Parathyroid adenoma (tissue), 2 donors: ENCODE measurements at regions not wholly inside any gene's neighbourhood (a gene's known extent, or its start where the extent isn't known, plus 50 kb on each side); places are given as distances from the start of the nearest gene placed in this dataset.
"Not testable (repeated sequence)": the region's sequence is repeated elsewhere in the genome, so short reads cannot be mapped to it uniquely, and the experiment has no call there.

ENCODE experiments used
- H2AFZ ChIP-seq: fragments of 300-600 bp; sonication (generic); one replicate; pipeline ENCODE4 v1.7.0; 2017; ENCODE audit warnings: antibody characterized with exemption, mild to moderate bottlenecking
- H3K27ac ChIP-seq: fragments of 300-600 bp; sonication (generic); one replicate; pipeline ENCODE4 v1.7.0; 2017
- H3K27me3 ChIP-seq: fragments of 300-600 bp; sonication (generic); one replicate; pipeline ENCODE4 v1.7.0; 2017; ENCODE audit warnings: low read length; ENCODE audit not compliant: control insufficient read depth, insufficient read depth
- H3K36me3 ChIP-seq: fragments of 300-600 bp; sonication (generic); one replicate; pipeline ENCODE4 v1.7.0; 2017; ENCODE audit warnings: low read length; ENCODE audit not compliant: control insufficient read depth, insufficient read depth
- H3K4me1 ChIP-seq: fragments of 300-600 bp; sonication (generic); one replicate; pipeline ENCODE4 v1.7.0; 2017; ENCODE audit warnings: control low read depth
- H3K4me2 ChIP-seq: fragments of 300-600 bp; sonication (generic); one replicate; pipeline ENCODE4 v1.7.0; 2017; ENCODE audit warnings: low read length
- H3K4me3 ChIP-seq: fragments of 300-600 bp; sonication (generic); one replicate; pipeline ENCODE4 v1.7.0; 2017; ENCODE audit warnings: low read depth, low read length
- H3K79me2 ChIP-seq: fragments of 300-600 bp; sonication (generic); one replicate; pipeline ENCODE4 v1.7.0; 2017; ENCODE audit warnings: control low read depth
- H3K9ac ChIP-seq: fragments of 300-600 bp; sonication (generic); one replicate; pipeline ENCODE4 v1.7.0; 2017; ENCODE audit warnings: mild to moderate bottlenecking
- H3K9me3 ChIP-seq: fragments of 300-600 bp; sonication (generic); one replicate; pipeline ENCODE4 v1.7.0; 2017; ENCODE audit warnings: low read length; ENCODE audit not compliant: control insufficient read depth
- TF ChIP-seq, protein P1 (sequence below): fragments of 300-600 bp; sonication (generic); IDR thresholded peaks from one replicate; pipeline ENCODE4 v1.7.0; 2017; ENCODE audit warnings: antibody characterized with exemption, mild to moderate bottlenecking
- donor health status: primary hyperparathyroidism.

DNA sequence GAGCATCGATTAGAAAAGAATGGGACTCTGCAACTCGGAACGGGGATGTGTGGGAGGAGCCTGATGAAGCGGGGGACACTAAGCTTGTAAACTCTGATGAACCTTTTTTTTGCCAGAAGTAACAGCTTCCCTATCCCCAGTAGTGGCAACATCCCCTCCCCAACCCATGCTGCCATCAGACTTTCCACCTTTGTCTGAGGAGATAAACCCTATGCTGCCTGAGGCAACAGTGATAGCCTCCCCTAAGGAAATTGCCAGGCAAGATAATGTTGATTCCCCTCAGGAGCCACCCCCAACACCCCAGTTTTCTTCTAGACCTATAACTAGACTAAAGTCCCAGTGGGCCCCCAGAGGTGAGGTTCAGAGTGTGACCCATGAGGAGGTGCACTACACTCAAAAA, 173.7 kb downstream of the AKR1D1 start:
- Histone ChIP-seq H3K4me2 (no peak overlapping the region), H3K27ac (no peak overlapping the region), H3K79me2 (no peaks in the 10 kb centered on the region), H3K9me3 (no peaks in the 10 kb centered on the region), H3K4me1 (no peaks in the 10 kb centered on the region), H3K9ac (no peak overlapping the region), H3K36me3 (no peaks in the 10 kb centered on the region), H3K4me3 (no peak overlapping the region), H2AFZ (no peak overlapping the region), H3K27me3 (no peaks in the 10 kb centered on the region)
- TF ChIP-seq, protein P1, sequence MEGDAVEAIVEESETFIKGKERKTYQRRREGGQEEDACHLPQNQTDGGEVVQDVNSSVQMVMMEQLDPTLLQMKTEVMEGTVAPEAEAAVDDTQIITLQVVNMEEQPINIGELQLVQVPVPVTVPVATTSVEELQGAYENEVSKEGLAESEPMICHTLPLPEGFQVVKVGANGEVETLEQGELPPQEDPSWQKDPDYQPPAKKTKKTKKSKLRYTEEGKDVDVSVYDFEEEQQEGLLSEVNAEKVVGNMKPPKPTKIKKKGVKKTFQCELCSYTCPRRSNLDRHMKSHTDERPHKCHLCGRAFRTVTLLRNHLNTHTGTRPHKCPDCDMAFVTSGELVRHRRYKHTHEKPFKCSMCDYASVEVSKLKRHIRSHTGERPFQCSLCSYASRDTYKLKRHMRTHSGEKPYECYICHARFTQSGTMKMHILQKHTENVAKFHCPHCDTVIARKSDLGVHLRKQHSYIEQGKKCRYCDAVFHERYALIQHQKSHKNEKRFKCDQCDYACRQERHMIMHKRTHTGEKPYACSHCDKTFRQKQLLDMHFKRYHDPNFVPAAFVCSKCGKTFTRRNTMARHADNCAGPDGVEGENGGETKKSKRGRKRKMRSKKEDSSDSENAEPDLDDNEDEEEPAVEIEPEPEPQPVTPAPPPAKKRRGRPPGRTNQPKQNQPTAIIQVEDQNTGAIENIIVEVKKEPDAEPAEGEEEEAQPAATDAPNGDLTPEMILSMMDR: no peak

DNA sequence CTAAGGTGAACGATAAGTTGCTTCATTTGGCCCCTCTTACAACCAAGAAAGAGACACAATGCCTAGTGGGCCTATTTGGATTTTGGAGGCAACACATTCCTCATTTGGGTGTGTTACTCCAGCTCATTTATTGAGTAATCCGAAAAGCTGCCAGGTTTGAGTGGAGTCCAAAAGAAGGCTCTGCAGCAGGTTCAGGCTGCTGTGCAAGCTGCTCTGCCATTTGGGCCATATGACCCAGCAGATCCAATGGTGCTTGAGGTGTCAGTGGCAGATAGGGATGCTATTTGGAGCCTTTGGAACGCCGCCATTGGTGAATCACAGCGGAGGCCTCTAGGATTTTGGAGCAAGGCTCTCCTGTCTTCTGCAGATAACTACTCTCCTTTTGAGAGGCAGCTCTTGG, 176.4 kb downstream of the AKR1D1 start:
- H3K4me3 ChIP-seq, H3K79me2 ChIP-seq, H3K9me3 ChIP-seq, H3K4me1 ChIP-seq, H3K36me3 ChIP-seq, H2AFZ ChIP-seq, H3K9ac ChIP-seq, H3K4me2 ChIP-seq, H3K27ac ChIP-seq, H3K27me3 ChIP-seq: not testable (repeated sequence)

DNA sequence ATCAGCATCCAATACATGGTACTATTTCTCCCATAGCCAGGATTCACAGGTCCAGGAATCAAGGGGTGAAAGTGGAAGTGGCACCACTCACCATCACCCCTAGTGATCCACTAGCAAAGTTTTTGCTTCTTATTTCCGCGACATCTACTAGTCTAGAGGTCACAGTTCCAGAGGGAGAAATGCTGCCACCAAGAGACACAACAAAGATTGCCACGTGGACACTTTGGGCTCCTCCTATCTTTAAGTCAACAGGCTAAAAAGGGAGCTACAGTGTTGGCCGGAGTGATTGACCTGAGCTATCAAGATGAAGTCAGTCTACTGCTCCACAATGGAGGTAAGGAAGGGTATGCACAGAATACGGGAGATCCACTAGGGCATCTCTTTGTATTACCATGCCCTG, 178.2 kb downstream of the AKR1D1 start:
- Histone ChIP-seq H3K4me1 (no peaks in the 10 kb centered on the region), H3K27me3 (no peaks in the 10 kb centered on the region), H3K36me3 (no peaks in the 10 kb centered on the region), H3K4me3 (no peak overlapping the region), H3K79me2 (no peaks in the 10 kb centered on the region), H3K9ac (no peak overlapping the region), H3K4me2 (no peak overlapping the region), H2AFZ (no peak overlapping the region), H3K9me3 (no peaks in the 10 kb centered on the region), H3K27ac (no peak overlapping the region)
- TF ChIP-seq, protein P1: no peak

DNA sequence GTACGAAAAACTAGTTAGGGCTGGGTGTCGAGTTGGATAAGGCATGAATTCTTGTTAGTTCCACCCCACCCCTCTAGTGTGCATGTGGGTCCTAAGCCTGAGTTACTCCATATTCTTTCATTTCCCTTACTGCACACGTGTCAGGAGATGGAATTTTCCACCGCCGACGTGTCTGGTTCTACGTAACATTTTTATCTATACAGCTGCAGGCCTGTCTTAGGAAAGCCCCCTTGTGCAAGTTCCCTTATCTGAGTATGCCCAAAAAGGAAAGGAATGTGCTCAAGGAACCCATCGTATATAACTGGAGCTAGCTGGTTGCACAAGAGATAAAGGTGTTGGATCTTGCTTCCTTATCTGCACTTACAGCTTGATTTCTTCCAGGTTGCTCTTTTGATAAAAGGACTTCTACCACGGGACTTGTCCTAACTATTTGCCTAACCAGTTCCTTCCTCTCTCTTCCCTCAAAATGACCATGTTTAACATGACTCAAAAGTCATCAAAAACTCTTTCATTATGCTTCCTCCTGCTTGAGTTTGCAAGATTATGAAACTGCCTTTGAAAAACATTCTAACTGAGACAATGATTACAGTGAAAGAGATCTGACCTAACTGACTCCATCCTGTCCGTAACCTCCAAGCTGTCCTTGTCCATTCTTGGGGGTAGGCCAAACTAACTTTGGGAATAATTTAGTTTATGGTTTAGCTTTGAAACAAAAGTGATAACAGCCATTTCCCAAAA, 181.4 kb downstream of the AKR1D1 start:
- no peaks in the 10 kb centered on the region for H3K4me1 ChIP-seq
- H2AFZ ChIP-seq: peak overlapping the region; percentile 4
- H3K9ac ChIP-seq: no peak overlapping the region
- no peaks in the 10 kb centered on the region for H3K36me3 ChIP-seq
- no peak overlapping the region for H3K27ac ChIP-seq
- no peak overlapping the region for H3K4me3 ChIP-seq
- no peak overlapping the region for H3K4me2 ChIP-seq
- TF ChIP-seq, protein P1: no peak
- H3K79me2 ChIP-seq: no peaks in the 10 kb centered on the region
- no peaks in the 10 kb centered on the region for H3K27me3 ChIP-seq
- no peaks in the 10 kb centered on the region for H3K9me3 ChIP-seq

DNA sequence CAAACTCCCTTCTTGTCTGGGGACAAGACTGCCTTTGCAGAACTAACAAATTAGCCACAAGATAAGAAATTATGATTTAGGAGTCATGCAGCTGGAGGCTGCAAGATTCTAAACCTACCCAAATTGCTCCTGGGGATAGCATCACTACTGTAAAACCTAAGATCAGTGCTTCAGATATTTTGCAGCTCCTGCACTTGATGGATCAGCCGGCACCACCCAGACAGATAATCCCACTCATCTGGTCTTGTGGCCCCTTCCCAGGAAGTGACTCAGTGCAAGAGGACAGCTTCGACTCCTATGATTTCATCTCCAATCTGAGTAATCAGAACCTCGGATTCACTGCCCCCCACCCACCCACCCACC, 181.9 kb downstream of the AKR1D1 start:
- TF ChIP-seq, protein P1: no peak
- Histone ChIP-seq H3K9me3 (no peaks in the 10 kb centered on the region), H3K36me3 (no peaks in the 10 kb centered on the region), H3K9ac (no peak overlapping the region), H3K79me2 (no peaks in the 10 kb centered on the region), H3K4me1 (no peaks in the 10 kb centered on the region), H3K4me3 (no peak overlapping the region), H3K27me3 (no peaks in the 10 kb centered on the region), H3K27ac (no peak overlapping the region), H2AFZ (no peak overlapping the region), H3K4me2 (no peak overlapping the region)
